Stimulated activated CD4-positive, alpha-beta T cell treated with anti-CD3 and anti-CD28 coated beads, Interleukin-1b, Interleukin-23, amount 100 ng/mL, for 48 hours (primary cell): ENCODE measurements at regions not wholly inside any gene's neighbourhood (a gene's known extent, or its start where the extent isn't known, plus 50 kb on each side); places are given as distances from the start of the nearest gene placed in this dataset.
"Not testable (repeated sequence)": the region's sequence is repeated elsewhere in the genome, so short reads cannot be mapped to it uniquely, and the experiment has no call there.

Experiments used
- DNase-seq: peaks from one replicate; pipeline ENCODE4 v3.0.0-alpha.2; 2020

- no peak for DNase-seq
These were observed 239.1 kb downstream of the ASMT start for GRCh38 chrX:1853916-1854315.

GRCh38 chrX:1854861-1855260 lies 240.0 kb downstream of the ASMT start:
- DNase-seq, result not testable (repeated sequence)

- not testable (repeated sequence) for DNase-seq
These were observed 244.4 kb downstream of the ASMT start for GRCh38 chrX:1859266-1859665.

- no peak for DNase-seq
These were observed 246.2 kb downstream of the ASMT start for GRCh38 chrX:1860936-1861594.

GRCh38 chrX:1863995-1864394 lies 249.1 kb downstream of the ASMT start:
- not testable (repeated sequence) for DNase-seq

- DNase-seq, result no peak
These were observed 255.6 kb downstream of the ASMT start for GRCh38 chrX:1870421-1870820.

GRCh38 chrX:1871887-1872286 lies 257.0 kb downstream of the ASMT start:
- no peak for DNase-seq

GRCh38 chrX:1873671-1874070 lies 258.8 kb downstream of the ASMT start:
- no peak for DNase-seq

GRCh38 chrX:1874416-1874815 lies 259.6 kb downstream of the ASMT start:
- no peak for DNase-seq

GRCh38 chrX:1874899-1875298 lies 260.0 kb downstream of the ASMT start:
- DNase-seq, result no peak

- no peak for DNase-seq
These were observed 261.2 kb downstream of the ASMT start for GRCh38 chrX:1876041-1876440.

GRCh38 chrX:1877780-1878179 lies 262.9 kb downstream of the ASMT start:
- no peak for DNase-seq

- not testable (repeated sequence) for DNase-seq
These were observed 266.3 kb downstream of the ASMT start for GRCh38 chrX:1880884-1881817.

- no peak for DNase-seq
These were observed 268.9 kb downstream of the ASMT start for GRCh38 chrX:1883772-1884171.

GRCh38 chrX:1884446-1884845 lies 269.6 kb downstream of the ASMT start:
- no peak for DNase-seq

- DNase-seq, result no peak
These were observed 270.3 kb downstream of the ASMT start for GRCh38 chrX:1885116-1885515.

- DNase-seq, result not testable (repeated sequence)
These were observed 273.4 kb downstream of the ASMT start for GRCh38 chrX:1888305-1888704.

- DNase-seq, result no peak
These were observed 279.1 kb downstream of the ASMT start for GRCh38 chrX:1894026-1894294.

- DNase-seq, result no peak
These were observed 279.9 kb downstream of the ASMT start for GRCh38 chrX:1894740-1895139.

- no peak for DNase-seq
These were observed 280.7 kb downstream of the ASMT start for GRCh38 chrX:1895583-1895982.

- DNase-seq, result no peak
These were observed 285.0 kb downstream of the ASMT start for GRCh38 chrX:1899841-1900240.

GRCh38 chrX:1902901-1903235 lies 288.0 kb downstream of the ASMT start:
- DNase-seq, result no peak

GRCh38 chrX:1903236-1903935 lies 288.5 kb downstream of the ASMT start:
- no peak for DNase-seq

- DNase-seq, result no peak
These were observed 289.9 kb downstream of the ASMT start for GRCh38 chrX:1904663-1905218.
